NOMO-1 (cell line): ENCODE measurements at regions not wholly inside any gene's neighbourhood (a gene's known extent, or its start where the extent isn't known, plus 50 kb on each side); places are given as distances from the start of the nearest gene placed in this dataset.
A peak's percentile ranks its signal among the peaks of the same experiment; 100 is the strongest.
"Not testable (repeated sequence)": the region's sequence is repeated elsewhere in the genome, so short reads cannot be mapped to it uniquely, and the experiment has no call there.

ENCODE experiments used
- DNase-seq, 2 experiments: peaks; one replicate each; lab custom pipeline; 2025; ENCODE audit not compliant: unreplicated experiment in 2 of 2; lab: John Stamatoyannopoulos, UW

GRCh38 chr3:152658977-152659720 is 175.8 kb upstream of the P2RY1 start:
- no peak for DNase-seq

GRCh38 chr3:152662157-152662556 is 172.8 kb upstream of the P2RY1 start:
- DNase-seq: no peak

GRCh38 chr3:152664766-152665165 is 170.2 kb upstream of the P2RY1 start:
- DNase-seq: no peak

- DNase-seq: no peak
Observed at GRCh38 chr3:152667267-152667666, 167.7 kb upstream of the P2RY1 start.

GRCh38 chr3:152669560-152669959 is 165.4 kb upstream of the P2RY1 start:
- DNase-seq: no peak

GRCh38 chr3:152671446-152672319 is 163.2 kb upstream of the P2RY1 start:
- DNase-seq: peak in 1 of 2 experiments; percentile 28

GRCh38 chr3:152672320-152672649 is 162.6 kb upstream of the P2RY1 start:
- DNase-seq: no peak

- DNase-seq: no peak
Observed at GRCh38 chr3:152676810-152677379, 158.0 kb upstream of the P2RY1 start.

- no peak for DNase-seq
Observed at GRCh38 chr3:152677491-152677890, 157.4 kb upstream of the P2RY1 start.

- DNase-seq: no peak
Observed at GRCh38 chr3:152682477-152682876, 152.5 kb upstream of the P2RY1 start.

- no peak for DNase-seq
Observed at GRCh38 chr3:152683521-152683999, 151.4 kb upstream of the P2RY1 start.

- DNase-seq: no peak
Observed at GRCh38 chr3:152684279-152684678, 150.7 kb upstream of the P2RY1 start.

GRCh38 chr3:152688313-152688712 is 146.6 kb upstream of the P2RY1 start:
- no peak for DNase-seq

- DNase-seq: not testable (repeated sequence)
Observed at GRCh38 chr3:152692326-152692725, 142.6 kb upstream of the P2RY1 start.

- DNase-seq: peak in 1 of 2 experiments; percentile 33
Observed at GRCh38 chr3:152693521-152694250, 141.2 kb upstream of the P2RY1 start.

- DNase-seq: no peak
Observed at GRCh38 chr3:152695840-152696239, 139.1 kb upstream of the P2RY1 start.

GRCh38 chr3:152696962-152697361 is 138.0 kb upstream of the P2RY1 start:
- no peak for DNase-seq

GRCh38 chr3:152703245-152703890 is 131.6 kb upstream of the P2RY1 start:
- no peak for DNase-seq

GRCh38 chr3:152706991-152707713 is 127.8 kb upstream of the P2RY1 start:
- DNase-seq: no peak

- no peak for DNase-seq
Observed at GRCh38 chr3:152709659-152710058, 125.3 kb upstream of the P2RY1 start.
